Right lobe of liver (tissue), 6 donors: ENCODE measurements at regions not wholly inside any gene's neighbourhood (a gene's known extent, or its start where the extent isn't known, plus 50 kb on each side); places are given as distances from the start of the nearest gene placed in this dataset.

Source experiments
- ATAC-seq, 4 donors: fragments of 200-7000 bp; cut with Tn5 transposase; one replicate each; pipeline ENCODE4 v1.9.1; 2020; ENCODE audit warnings: mild to moderate bottlenecking in 4 of 4, moderate library complexity in 4 of 4
- DNase-seq, 3 donors: peaks; one replicate each; pipeline ENCODE4 v3.0.0-alpha.2; 2020
- H3K27ac ChIP-seq, 3 donors: fragments of 200-600 bp; one replicate each; pipeline ENCODE4 v1.8.0; 2022
- H3K27me3 ChIP-seq, 2 donors: fragments of 200-600 bp; one replicate each; pipeline ENCODE4 v1.8.0; 2022
- H3K36me3 ChIP-seq, 4 donors: fragments of 200-600 bp; sonication (generic) in 1 of 4; one replicate each; pipeline versions ENCODE4 v1.5.1 to v1.8.0; 2017 to 2022; ENCODE audit warnings: control low read depth in 1 of 4
- H3K4me1 ChIP-seq, 4 donors: fragments of 200-600 bp; sonication (generic) in 1 of 4; one replicate each; pipeline versions ENCODE4 v1.5.1 to v1.8.0; 2017 to 2022; ENCODE audit warnings: control low read depth in 1 of 4
- H3K4me3 ChIP-seq, 3 donors: fragments of 200-600 bp; one replicate each; pipeline ENCODE4 v1.8.0; 2022
- H3K9me3 ChIP-seq, 4 donors: fragments of 200-600 bp; sonication (generic) in 1 of 4; one replicate each; pipeline versions ENCODE4 v1.5.1 to v1.8.0; 2017 to 2022; ENCODE audit warnings: control low read depth in 1 of 4
- POLR2A ChIP-seq: fragments of 450-650 bp; IDR thresholded peaks from one replicate; pipeline ENCODE4 v1.6.1; 2017; ENCODE audit warnings: antibody characterized with exemption, mild to moderate bottlenecking
- WGBS: methylation state at CpG from one replicate; pipeline ENCODE4 v1.1.6; 2018; ENCODE audit warnings: low coverage, low lambda C conversion rate; ENCODE audit not compliant: insufficient coverage; ENCODE audit errors: missing lambda C conversion rate; 5-methylcytosine and 5-hydroxymethylcytosine counted together
- intact Hi-C, 2 donors: fragments of 100-400 bp; cut with DNase I; formaldehyde crosslinking; loops; one replicate each; pipeline versions ENCODE4 v1.11.2 to v1.14.1; 2022
- TF ChIP-seq, protein P1 (sequence below), 4 donors: fragments of 200-600 bp in 3 of 4; fragments of 450-650 bp in 1 of 4; IDR thresholded peaks; one replicate each; pipeline versions ENCODE4 v1.5.1 to v1.8.0; 2016 to 2022; ENCODE audit warnings: antibody characterized with exemption in 4 of 4, mild to moderate bottlenecking in 2 of 4
- donor health status: DM: no; HTN: yes; CAD: no.
- donor health status: DM: no; HTN: no; CAD: no.
- donor health status: DM: no; HTN: no; CAD: no.
- donor health status: DM: no; HTN: yes; CAD: no.
- donor health status: DM: no; HTN: yes; CAD: no.

DNA sequence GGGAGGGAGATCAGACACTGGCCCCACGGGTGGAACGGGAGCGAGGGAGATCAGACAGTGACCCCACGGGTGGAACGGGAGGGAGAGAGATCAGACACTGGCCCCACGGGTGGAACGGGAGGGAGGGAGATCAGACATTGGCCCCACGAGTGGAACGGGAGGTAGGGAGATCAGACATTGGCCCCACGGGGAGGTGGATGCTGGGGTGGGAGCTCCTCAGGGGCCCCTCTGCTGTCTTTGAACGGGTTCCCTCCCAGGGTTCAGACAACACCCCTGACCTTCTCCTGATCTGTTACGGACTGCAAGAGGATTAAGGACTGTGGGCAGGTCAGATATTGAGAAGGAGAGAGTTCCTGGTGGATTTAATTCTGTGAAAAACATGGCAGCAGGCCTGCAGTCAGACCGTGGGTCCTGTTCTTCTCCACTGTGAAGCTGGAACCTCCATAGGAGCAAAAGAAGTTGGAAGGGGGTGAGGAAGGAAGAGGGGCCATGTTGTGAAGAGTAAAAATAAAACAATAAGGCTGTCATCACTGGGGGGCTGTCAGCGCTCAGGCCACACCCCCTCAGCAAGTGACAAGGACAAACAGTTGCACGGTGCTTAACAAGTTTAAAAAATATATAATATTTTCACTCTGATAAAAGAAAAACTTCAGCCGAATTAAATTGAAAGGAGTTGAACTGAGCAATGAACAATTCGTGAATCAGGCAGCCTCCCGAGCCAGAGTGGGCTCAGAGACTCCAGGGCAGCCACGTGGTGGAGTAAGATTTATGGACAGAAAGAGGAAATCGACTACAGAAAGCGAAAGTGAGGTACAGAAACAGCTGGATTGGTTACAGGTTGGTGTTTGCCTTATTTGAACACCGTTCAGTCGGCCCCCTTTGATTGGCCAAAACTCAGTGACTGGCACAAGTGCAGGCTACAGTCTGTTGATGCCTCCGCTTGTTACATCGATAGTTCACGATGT, 348.7 kb upstream of the TNRC6C start:
- Histone ChIP-seq H3K27ac (no peak overlapping the region), H3K27me3 (no peaks in the 10 kb centered on the region), H3K9me3 (no peaks in the 10 kb centered on the region), H3K36me3 (no peaks in the 10 kb centered on the region), H3K4me3 (no peak overlapping the region), H3K4me1 (no peaks in the 10 kb centered on the region)
- DNase-seq (no peak), ATAC-seq (peak in 1 of 4 donors; percentile 22)
- no peak for TF ChIP-seq POLR2A
- TF ChIP-seq, protein P1, sequence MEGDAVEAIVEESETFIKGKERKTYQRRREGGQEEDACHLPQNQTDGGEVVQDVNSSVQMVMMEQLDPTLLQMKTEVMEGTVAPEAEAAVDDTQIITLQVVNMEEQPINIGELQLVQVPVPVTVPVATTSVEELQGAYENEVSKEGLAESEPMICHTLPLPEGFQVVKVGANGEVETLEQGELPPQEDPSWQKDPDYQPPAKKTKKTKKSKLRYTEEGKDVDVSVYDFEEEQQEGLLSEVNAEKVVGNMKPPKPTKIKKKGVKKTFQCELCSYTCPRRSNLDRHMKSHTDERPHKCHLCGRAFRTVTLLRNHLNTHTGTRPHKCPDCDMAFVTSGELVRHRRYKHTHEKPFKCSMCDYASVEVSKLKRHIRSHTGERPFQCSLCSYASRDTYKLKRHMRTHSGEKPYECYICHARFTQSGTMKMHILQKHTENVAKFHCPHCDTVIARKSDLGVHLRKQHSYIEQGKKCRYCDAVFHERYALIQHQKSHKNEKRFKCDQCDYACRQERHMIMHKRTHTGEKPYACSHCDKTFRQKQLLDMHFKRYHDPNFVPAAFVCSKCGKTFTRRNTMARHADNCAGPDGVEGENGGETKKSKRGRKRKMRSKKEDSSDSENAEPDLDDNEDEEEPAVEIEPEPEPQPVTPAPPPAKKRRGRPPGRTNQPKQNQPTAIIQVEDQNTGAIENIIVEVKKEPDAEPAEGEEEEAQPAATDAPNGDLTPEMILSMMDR (IDR thresholded peaks at IDR 0.05) = no peak
- WGBS = 54% methylated on average over 23 of the region's 26 CpGs
- intact Hi-C loops = no loop called here

DNA sequence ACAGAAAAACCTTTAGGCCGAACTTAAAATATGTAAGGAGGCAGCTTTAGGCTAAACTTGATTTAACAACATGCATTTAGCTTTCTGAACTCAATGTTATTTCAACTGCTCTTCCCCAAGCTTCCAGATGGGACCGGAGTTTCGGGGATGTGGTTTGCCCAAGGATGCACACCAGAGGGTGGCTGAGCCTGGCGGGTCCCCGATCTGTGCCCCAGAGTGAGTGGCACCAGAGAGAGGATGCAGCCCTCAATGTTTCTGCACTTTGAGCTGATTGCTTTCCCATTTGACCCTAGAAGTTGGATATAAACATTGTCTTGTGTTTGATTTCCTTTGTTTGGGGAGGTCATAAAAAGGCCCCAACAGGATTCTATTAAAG, 348.0 kb upstream of the TNRC6C start:
- WGBS = 15% methylated on average over 2 of the region's 5 CpGs
- peaks cover 0 to 4% (median 0%) of the 10 kb centered on the region in 4 donors for H3K4me1 ChIP-seq
- ATAC-seq (no peak), DNase-seq (no peak)
- H3K27me3 ChIP-seq = no peaks in the 10 kb centered on the region
- no peak overlapping the region for H3K27ac ChIP-seq
- TF ChIP-seq, protein P1 (IDR thresholded peaks at IDR 0.05) = no peak
- no peaks in the 10 kb centered on the region for H3K36me3 ChIP-seq
- no peak overlapping the region for H3K4me3 ChIP-seq
- H3K9me3 ChIP-seq = no peaks in the 10 kb centered on the region
- intact Hi-C loops = no loop called here

DNA sequence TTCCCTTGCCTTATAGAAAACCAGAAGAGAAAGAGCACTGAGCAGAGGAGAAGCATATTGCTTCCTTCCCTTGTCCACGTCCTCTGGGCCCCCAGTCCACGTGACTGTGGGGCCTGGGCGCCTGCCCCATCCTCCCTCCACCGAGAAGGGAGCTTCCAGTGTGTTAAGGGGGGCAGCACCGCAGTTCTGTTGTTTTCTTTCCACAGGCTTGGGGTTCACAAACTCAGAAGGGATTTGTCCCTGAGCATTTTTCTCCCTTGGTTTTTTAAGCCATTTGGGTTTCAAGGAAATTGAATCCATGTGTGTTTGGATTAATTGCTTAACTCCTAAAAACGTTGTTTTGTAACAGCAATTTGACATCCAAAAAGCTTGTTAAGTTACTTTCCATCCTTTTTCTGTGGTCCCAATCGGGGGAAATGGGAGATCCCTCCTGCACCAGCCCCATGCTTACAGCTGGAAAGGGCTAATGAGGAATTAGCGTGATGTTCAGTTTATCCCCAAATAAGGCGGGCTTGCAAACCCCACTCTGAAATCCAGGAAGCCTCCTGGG, 347.5 kb upstream of the TNRC6C start:
- H3K9me3 ChIP-seq = no peaks in the 10 kb centered on the region
- H3K36me3 ChIP-seq = no peaks in the 10 kb centered on the region
- H3K27ac ChIP-seq = no peak overlapping the region
- no peak for DNase-seq
- H3K27me3 ChIP-seq = no peaks in the 10 kb centered on the region
- no peak for TF ChIP-seq POLR2A
- TF ChIP-seq, protein P1 (IDR thresholded peaks at IDR 0.05) = no peak
- ATAC-seq = no peak
- H3K4me1 ChIP-seq = peaks cover 0 to 8% (median 0%) of the 10 kb centered on the region in 4 donors
- intact Hi-C loops = no loop called here
- WGBS = 34% methylated on average over 8 of the region's 9 CpGs
- H3K4me3 ChIP-seq = no peak overlapping the region

DNA sequence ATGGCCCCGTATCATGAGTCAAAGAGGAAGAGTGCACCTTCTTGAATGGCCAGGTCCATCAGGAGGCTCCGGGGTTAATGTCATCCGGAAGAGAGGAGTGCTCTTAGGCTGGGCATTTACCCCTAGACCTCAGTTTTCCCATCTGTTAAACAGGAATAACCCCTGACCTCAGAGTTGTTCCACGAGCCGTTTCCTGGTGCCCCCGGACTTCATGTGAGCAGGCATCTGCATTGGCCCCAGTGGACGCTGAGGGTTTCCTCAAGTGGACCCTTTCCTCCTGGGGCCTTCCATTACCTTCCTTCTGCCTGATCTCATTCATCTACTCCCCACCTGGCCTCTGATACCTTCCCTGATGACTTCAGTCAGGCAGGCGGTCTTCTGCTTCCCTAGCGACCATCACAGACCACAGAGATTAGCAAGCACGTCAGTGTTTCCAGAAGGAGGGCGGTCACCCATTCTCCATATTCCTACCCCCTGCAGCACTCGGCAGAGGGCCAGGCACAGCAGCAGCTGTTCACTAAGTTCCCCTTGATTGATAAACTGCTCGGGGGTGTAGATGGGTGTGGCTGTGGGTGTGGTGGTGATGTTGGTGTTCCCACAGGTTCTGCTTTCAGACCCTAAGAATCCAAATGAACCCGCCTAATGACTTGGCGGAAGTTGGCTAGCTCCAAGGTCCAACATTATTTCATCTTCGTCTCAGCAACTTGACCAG, 346.6 kb upstream of the TNRC6C start:
- WGBS = 66% methylated on average over 9 of the region's 16 CpGs
- H3K4me3 ChIP-seq = no peak overlapping the region
- H3K27ac ChIP-seq = no peak overlapping the region
- intact Hi-C loops = no loop called here
- H3K36me3 ChIP-seq = no peaks in the 10 kb centered on the region
- no peak for DNase-seq
- TF ChIP-seq, protein P1 (IDR thresholded peaks at IDR 0.05) = no peak
- TF ChIP-seq POLR2A = no peak
- H3K9me3 ChIP-seq = no peaks in the 10 kb centered on the region
- no peaks in the 10 kb centered on the region for H3K27me3 ChIP-seq
- peaks cover 0 to 8% (median 0%) of the 10 kb centered on the region in 4 donors for H3K4me1 ChIP-seq
- ATAC-seq = no peak
